HTR-8/SVneo (cell line): ENCODE measurements at regions not wholly inside any gene's neighbourhood (a gene's known extent, or its start where the extent isn't known, plus 50 kb on each side); places are given as distances from the start of the nearest gene placed in this dataset.

ENCODE experiments used
- DNase-seq: peaks from one replicate; pipeline ENCODE4 v3.0.0; 2011; ENCODE audit warnings: low spot score, mixed read lengths; ENCODE audit not compliant: insufficient read length
- FAIRE-seq: peaks from 2 replicates; lab custom pipeline; 2011; peaks lifted over from hg19 to GRCh38; lab: Jason Lieb, UNC

GRCh38 chr6:164037171-164037870, 622.8 kb downstream of the QKI start:
- FAIRE-seq = no peak
- no peak for DNase-seq

GRCh38 chr6:164035900-164036485, 621.5 kb downstream of the QKI start:
- FAIRE-seq = no peak
- DNase-seq = no peak

DNA sequence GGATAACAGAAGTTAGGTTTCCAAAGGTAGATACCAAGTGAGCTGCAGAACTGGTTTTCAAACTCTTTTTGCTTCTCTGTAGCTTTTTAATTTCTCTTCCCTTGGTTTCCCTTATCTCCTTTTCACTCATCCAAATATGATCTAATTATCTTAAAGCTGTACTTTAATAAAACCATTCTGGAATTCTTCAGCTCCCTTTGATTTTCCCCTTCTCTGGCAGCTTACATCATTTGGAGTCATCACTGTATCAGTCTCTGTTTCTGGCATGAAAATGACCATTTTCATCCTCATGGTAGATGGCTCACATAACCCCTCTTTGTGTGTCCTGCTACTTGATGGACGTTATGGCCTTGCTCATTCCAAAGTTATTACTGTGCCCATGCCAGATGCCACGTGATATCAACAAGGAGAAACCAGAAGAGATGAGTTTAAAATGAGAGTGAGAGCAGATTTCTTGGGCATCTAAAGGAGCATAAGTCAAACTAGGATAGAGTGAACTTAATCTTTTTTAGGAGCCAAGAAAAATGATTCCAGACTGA, 620.2 kb downstream of the QKI start:
- FAIRE-seq = no peak
- peak; percentile 7 for DNase-seq

DNA sequence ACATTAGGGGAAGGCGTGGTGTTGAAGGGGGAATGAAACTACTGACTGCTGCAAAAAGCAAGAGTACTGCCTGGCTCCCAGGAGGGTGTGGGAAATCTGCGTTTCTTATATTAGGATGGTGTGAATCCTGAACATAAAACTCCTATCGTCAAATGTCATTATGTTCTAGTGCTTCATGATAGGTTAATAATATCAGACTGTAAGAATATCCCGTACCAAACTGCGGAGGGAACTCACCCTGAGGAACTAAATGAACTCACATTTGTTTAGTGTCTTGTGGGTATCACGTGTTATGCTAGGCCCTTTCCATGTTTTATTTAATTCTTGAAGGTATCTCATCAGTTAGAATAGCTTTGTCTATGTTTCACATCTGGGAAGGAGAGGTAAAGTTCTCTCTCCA, 610.7 kb downstream of the QKI start:
- FAIRE-seq = no peak

GRCh38 chr6:164023535-164023934, 609.0 kb downstream of the QKI start:
- DNase-seq (no peak), FAIRE-seq (no peak)

More for the DNA sequence above, 610.7 kb downstream of the QKI start:
- DNase-seq = no peak

- DNase-seq = no peak
- no peak for FAIRE-seq
These were observed 608.1 kb downstream of the QKI start for GRCh38 chr6:164022632-164023031.

- no peak for DNase-seq
- FAIRE-seq = peak; percentile 71
These were observed 607.2 kb downstream of the QKI start for GRCh38 chr6:164021589-164022250.

GRCh38 chr6:164020142-164020541, 605.6 kb downstream of the QKI start:
- FAIRE-seq (no peak), DNase-seq (no peak)

- no peak for FAIRE-seq
- no peak for DNase-seq
These were observed 603.6 kb downstream of the QKI start for GRCh38 chr6:164018133-164018532.

DNA sequence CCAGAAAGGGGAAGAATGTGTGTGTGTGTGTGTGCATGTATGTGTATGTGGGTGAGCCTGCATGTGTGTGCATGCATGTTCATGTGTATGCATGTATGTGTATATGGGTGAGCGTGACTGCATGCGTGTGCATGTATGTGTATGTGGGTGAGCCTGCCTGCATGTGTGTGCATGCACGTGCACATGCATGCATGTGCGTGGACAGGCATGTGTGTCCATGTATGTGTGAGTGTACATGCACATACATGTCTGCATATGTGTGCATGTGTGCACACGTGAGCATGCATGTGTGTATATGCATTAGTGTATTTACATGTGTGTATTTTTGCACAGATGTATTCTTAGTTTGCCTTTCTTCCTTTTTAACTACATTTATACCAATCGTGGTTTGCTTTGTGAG, 601.5 kb downstream of the QKI start:
- DNase-seq (no peak), FAIRE-seq (peak; percentile 54)

GRCh38 chr6:164015088-164015484, 600.6 kb downstream of the QKI start:
- FAIRE-seq = no peak
- DNase-seq = no peak

DNA sequence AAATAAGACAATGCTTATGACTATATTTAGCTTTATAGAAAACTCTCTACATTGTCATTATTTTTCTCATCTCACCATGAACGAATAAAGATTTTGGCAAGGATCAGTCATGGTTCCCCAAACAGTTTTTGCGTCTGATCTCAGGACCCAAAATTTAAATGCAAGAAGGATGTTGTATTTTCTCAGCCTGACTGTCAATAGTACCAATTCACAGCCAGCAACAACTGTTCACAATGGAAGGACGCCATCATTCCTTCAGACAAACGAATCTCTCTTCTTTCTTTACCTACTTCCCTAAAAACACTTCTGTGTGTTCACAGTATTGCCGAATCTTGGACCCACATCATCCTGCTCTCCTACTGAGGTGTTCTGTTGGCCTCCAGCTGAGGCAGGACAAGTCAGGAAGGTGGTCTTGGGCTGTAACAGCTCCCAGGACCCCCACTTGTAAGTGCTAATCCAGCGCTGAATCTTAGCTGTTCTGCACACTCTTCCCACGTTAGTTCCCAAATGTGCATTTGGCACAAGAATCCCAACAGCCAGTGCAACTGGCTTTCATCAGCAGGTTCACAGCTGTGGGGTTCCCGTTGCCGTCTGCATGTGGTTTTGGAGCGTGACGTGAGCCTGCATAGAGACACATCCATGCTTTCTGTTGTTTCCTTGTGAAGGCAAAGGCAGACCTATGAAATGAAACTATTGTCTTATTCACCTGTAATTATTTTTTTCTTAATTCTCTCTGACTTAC, 600.0 kb downstream of the QKI start:
- no peak for FAIRE-seq
- no peak for DNase-seq

DNA sequence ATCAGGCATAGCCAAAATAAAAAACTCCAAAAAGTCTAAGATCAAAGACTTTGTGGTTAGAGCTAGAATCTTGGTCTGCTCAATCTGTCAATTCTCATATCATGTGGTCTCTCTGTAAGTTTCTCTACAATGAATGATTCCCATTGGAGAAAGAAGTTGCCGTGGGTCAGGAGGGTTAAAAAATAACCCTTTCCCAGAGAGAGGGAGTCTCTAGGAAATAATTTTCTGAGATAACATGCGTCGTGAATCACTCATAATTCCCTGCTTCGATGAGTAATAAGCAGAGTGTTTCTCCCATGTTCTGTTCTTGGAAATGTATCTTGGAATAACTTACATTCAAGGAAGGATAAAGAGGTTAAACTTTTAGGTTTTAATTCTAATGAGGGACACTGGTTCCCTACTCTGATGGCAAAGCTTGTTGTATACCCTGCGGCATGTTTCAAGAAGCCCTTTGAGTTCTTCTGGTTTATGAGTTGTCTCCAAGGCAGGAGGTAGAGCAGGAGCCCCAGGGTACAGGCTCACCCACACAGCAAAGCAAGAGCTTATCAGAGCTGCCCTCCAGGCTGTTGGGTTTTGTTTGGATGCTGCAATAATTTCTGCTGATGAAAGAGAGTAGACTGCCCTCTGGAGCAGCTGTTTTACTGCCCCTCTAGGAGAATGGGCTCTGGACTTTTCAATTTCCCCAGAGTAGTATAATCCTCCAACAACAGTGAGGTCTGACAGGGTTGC, 599.1 kb downstream of the QKI start:
- FAIRE-seq (no peak), DNase-seq (peak; percentile 24)

GRCh38 chr6:164011321-164011720, 596.8 kb downstream of the QKI start:
- FAIRE-seq = no peak

DNA sequence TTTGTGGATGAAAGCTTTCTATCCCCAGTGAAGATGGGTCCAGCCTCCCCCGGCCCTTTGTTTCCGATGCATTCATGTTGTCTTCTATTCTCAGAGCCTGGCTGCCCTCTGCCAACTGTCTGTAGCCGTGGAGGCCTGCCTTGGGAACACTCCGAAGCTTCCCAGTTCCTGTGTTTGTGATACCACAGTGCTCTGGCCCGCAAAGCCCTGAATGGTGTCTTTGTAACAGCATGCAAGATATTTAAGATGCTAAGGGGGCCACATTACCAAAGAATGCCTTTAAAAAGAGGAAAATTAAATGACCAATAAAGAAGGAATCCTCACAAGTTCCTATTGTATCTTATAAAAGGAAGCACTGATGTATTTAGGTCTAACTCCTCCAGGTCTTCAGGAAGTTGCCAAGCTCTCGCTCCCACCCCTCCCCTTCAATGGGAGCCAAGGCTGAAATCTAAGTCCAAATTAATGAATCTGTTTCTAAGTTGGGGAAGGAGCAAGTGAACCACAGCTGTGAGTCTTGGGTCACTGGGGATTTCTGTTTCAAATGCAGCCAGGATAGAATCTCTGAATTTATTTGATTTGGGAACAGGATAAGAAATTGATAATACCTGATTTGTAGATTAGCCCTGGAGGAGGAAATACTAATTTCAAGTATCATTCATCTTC, 596.1 kb downstream of the QKI start:
- FAIRE-seq = no peak
- no peak for DNase-seq

More at GRCh38 chr6:164011321-164011720, 596.8 kb downstream of the QKI start:
- DNase-seq = no peak

- DNase-seq (no peak), FAIRE-seq (no peak)
These were observed 594.4 kb downstream of the QKI start for GRCh38 chr6:164008902-164009301.

- no peak for FAIRE-seq
- DNase-seq = no peak
These were observed 593.4 kb downstream of the QKI start for GRCh38 chr6:164007881-164008280.

GRCh38 chr6:164006459-164006858, 591.9 kb downstream of the QKI start:
- DNase-seq = no peak
- no peak for FAIRE-seq

- no peak for DNase-seq
- no peak for FAIRE-seq
These were observed 590.6 kb downstream of the QKI start for GRCh38 chr6:164005004-164005711.
